IMR-90 (cell line): ENCODE measurements at regions not wholly inside any gene's neighbourhood (a gene's known extent, or its start where the extent isn't known, plus 50 kb on each side); places are given as distances from the start of the nearest gene placed in this dataset.

Source experiments
- ATAC-seq: fragments of 200-7000 bp; cut with Tn5 transposase; 2 replicates; pipeline ENCODE4 v1.9.1; 2020; ENCODE audit warnings: low read depth, mild to moderate bottlenecking, moderate library complexity
- BruUV-seq: library from RNA; stranded (reverse); fragments of 400-500 nt; replicated peaks from 2 replicates; lab custom pipeline; 2021; lab: Mats Ljungman, UMichigan
- CTCF ChIA-PET: fragments of 300-600 bp; formaldehyde crosslinking; extraction: SDS; loops from one replicate; lab custom pipeline; 2021; ENCODE audit warnings: antibody characterized with exemption; lab: Yijun Ruan, JAX
- POLR2A ChIA-PET: fragments of 300-600 bp; sonication (Branson Sonifier 250); formaldehyde crosslinking; loops from one replicate; lab custom pipeline; 2022; ENCODE audit warnings: antibody characterized with exemption; ENCODE audit not compliant: unreplicated experiment; lab: Charles Lee
- DNase-seq: peaks from one replicate; pipeline ENCODE4 v3.0.0; 2013
- H2AFZ ChIP-seq: replicated peaks from 2 replicates; pipeline ENCODE3; 2013; ENCODE audit warnings: low read length, mild to moderate bottlenecking; ENCODE audit not compliant: poor library complexity
- H2AK5ac ChIP-seq: 2 replicates; pipeline ENCODE4 v1.6.1; 2013; ENCODE audit warnings: low read depth, low read length, inconsistent platforms
- H2AK9ac ChIP-seq: replicated peaks from 2 replicates; pipeline ENCODE3; 2013; ENCODE audit warnings: mild to moderate bottlenecking, low read depth, low read length, moderate library complexity; ENCODE audit not compliant: poor library complexity
- H2BK120ac ChIP-seq: 2 replicates; pipeline ENCODE4 v1.6.1; 2013; ENCODE audit warnings: low read depth, low read length, inconsistent platforms
- H2BK15ac ChIP-seq: 3 replicates; pipeline ENCODE4 v1.6.1; 2013; ENCODE audit warnings: low read depth, low read length, inconsistent platforms
- H2BK20ac ChIP-seq: 2 replicates; pipeline ENCODE4 v1.6.1; 2013; ENCODE audit warnings: low read depth, mild to moderate bottlenecking, inconsistent platforms, low read length, moderate library complexity
- H2BK5ac ChIP-seq: 2 replicates; pipeline ENCODE4 v1.6.1; 2013; ENCODE audit warnings: mild to moderate bottlenecking, low read depth, low read length, inconsistent platforms; ENCODE audit not compliant: poor library complexity, severe bottlenecking
- H3K14ac ChIP-seq: replicated peaks from 2 replicates; pipeline ENCODE4 v1.6.1; 2013; ENCODE audit warnings: low read depth, low read length, inconsistent platforms
- H3K18ac ChIP-seq: 2 replicates; pipeline ENCODE4 v1.6.1; 2013; ENCODE audit warnings: low read depth, low read length, control low read depth
- H3K23ac ChIP-seq: 2 replicates; pipeline ENCODE4 v1.6.1; 2013; ENCODE audit warnings: low read depth, low read length, inconsistent platforms
- H3K27ac ChIP-seq: 2 replicates; pipeline ENCODE4 v1.5.1; 2013; ENCODE audit warnings: mild to moderate bottlenecking, control low read depth, low read length; ENCODE audit not compliant: insufficient read depth
- H3K27me3 ChIP-seq: 2 replicates; pipeline ENCODE4 v1.6.1; 2013; ENCODE audit warnings: low read length; ENCODE audit not compliant: control insufficient read depth, insufficient read depth
- H3K36me3 ChIP-seq: 2 replicates; pipeline ENCODE4 v1.6.1; 2013; ENCODE audit warnings: low read length, mixed read lengths; ENCODE audit not compliant: control insufficient read depth, insufficient read depth
- H3K4ac ChIP-seq: 2 replicates; pipeline ENCODE4 v1.6.1; 2013; ENCODE audit warnings: low read depth, low read length, inconsistent platforms
- H3K4me1 ChIP-seq: 2 replicates; pipeline ENCODE4 v1.6.1; 2013; ENCODE audit warnings: low read length, mixed read lengths; ENCODE audit not compliant: control insufficient read depth, insufficient read depth
- H3K4me2 ChIP-seq: 2 replicates; pipeline ENCODE4 v1.6.1; 2013; ENCODE audit warnings: low read depth, mild to moderate bottlenecking, control low read depth, low read length, moderate library complexity
- H3K4me3 ChIP-seq: 2 replicates; pipeline ENCODE4 v1.5.1; 2013; ENCODE audit warnings: low read depth, mild to moderate bottlenecking, control low read depth, low read length, moderate library complexity; ENCODE audit not compliant: insufficient read depth
- H3K56ac ChIP-seq: 2 replicates; pipeline ENCODE4 v1.6.1; 2013; ENCODE audit warnings: low read length, inconsistent platforms; ENCODE audit not compliant: insufficient read depth; ENCODE audit errors: extremely low read depth
- H3K79me1 ChIP-seq, 2 experiments: 2 replicates each; pipeline ENCODE4 v1.6.1; 2013; ENCODE audit warnings: low read length in 2 of 2, inconsistent platforms in 1 of 2, low read depth in 1 of 2
- H3K9ac ChIP-seq: 2 replicates; pipeline ENCODE4 v1.6.1; 2013; ENCODE audit warnings: low read depth, low read length, control low read depth
- H3K9me1 ChIP-seq: 2 replicates; pipeline ENCODE4 v1.6.1; 2013; ENCODE audit warnings: low read length, inconsistent platforms; ENCODE audit not compliant: insufficient read depth
- H3K9me3 ChIP-seq: 2 replicates; pipeline ENCODE4 v1.6.1; 2013; ENCODE audit warnings: low read length; ENCODE audit not compliant: control insufficient read depth, insufficient read depth
- H4K20me1 ChIP-seq: 2 replicates; pipeline ENCODE4 v1.6.1; 2013; ENCODE audit warnings: low read length, inconsistent platforms; ENCODE audit not compliant: insufficient read depth
- H4K5ac ChIP-seq: 2 replicates; pipeline ENCODE4 v1.6.1; 2013; ENCODE audit warnings: mild to moderate bottlenecking, low read depth, low read length, control low read depth
- H4K8ac ChIP-seq, 2 experiments: 2 replicates each; pipeline ENCODE4 v1.6.1; 2013; ENCODE audit warnings: low read depth in 2 of 2, low read length in 2 of 2, control low read depth in 1 of 2, inconsistent platforms in 1 of 2
- H4K91ac ChIP-seq: 2 replicates; pipeline ENCODE4 v1.6.1; 2013; ENCODE audit warnings: low read depth, low read length, inconsistent platforms; ENCODE audit not compliant: insufficient read depth
- BHLHE40 ChIP-seq: fragments of 150-350 bp; IDR thresholded peaks from 2 replicates; pipeline ENCODE4 v1.6.1; 2016; ENCODE audit warnings: mild to moderate bottlenecking, low read depth, low read length
- CEBPB ChIP-seq: IDR thresholded peaks from 2 replicates; pipeline ENCODE4 v1.6.1; 2012; ENCODE audit warnings: low read depth, low read length, improper control_type of control experiment
- CHD1 ChIP-seq: IDR thresholded peaks from 2 replicates; pipeline ENCODE4 v1.6.1; 2012; ENCODE audit warnings: low read depth, low read length, improper control_type of control experiment
- CTCF ChIP-seq: conservative IDR thresholded peaks from 2 replicates; pipeline ENCODE4 v1.5.1; 2012; ENCODE audit warnings: mild to moderate bottlenecking, low read depth, low read length, improper control_type of control experiment
- ELK1 ChIP-seq: fragments of 150-350 bp; IDR thresholded peaks from 2 replicates; pipeline ENCODE4 v1.6.1; 2016; ENCODE audit warnings: low read depth, mild to moderate bottlenecking, low read length, moderate library complexity, borderline replicate concordance
- FOS ChIP-seq: fragments of 150-350 bp; IDR thresholded peaks from 2 replicates; pipeline ENCODE4 v1.6.1; 2016; ENCODE audit warnings: low read depth, low read length
- MAFK ChIP-seq: IDR thresholded peaks from 2 replicates; pipeline ENCODE4 v1.6.1; 2012; ENCODE audit warnings: low read depth, low read length, improper control_type of control experiment
- MAZ ChIP-seq: IDR thresholded peaks from 2 replicates; pipeline ENCODE4 v1.6.1; 2012; ENCODE audit warnings: low read depth, mild to moderate bottlenecking, low read length, improper control_type of control experiment, moderate library complexity, borderline replicate concordance
- MXI1 ChIP-seq: IDR thresholded peaks from 2 replicates; pipeline ENCODE4 v1.6.1; 2012; ENCODE audit warnings: low read depth, mild to moderate bottlenecking, low read length, moderate library complexity, borderline replicate concordance
- NFE2L2 ChIP-seq: fragments of 150-350 bp; IDR thresholded peaks from 2 replicates; pipeline ENCODE4 v1.6.1; 2016; ENCODE audit warnings: low read depth, mild to moderate bottlenecking, low read length
- POLR2A ChIP-seq: IDR thresholded peaks from 2 replicates; pipeline ENCODE4 v1.6.1; 2012; ENCODE audit warnings: mild to moderate bottlenecking, low read depth, low read length
- RAD21 ChIP-seq: IDR thresholded peaks from 2 replicates; pipeline ENCODE4 v1.6.1; 2012; ENCODE audit warnings: low read length, improper control_type of control experiment
- RCOR1 ChIP-seq: IDR thresholded peaks from 2 replicates; pipeline ENCODE4 v1.6.1; 2012; ENCODE audit warnings: mild to moderate bottlenecking, low read length, improper control_type of control experiment; ENCODE audit not compliant: insufficient replicate concordance
- RFX5 ChIP-seq: IDR thresholded peaks from 2 replicates; pipeline ENCODE4 v1.8.0; 2012; ENCODE audit warnings: low read depth, mild to moderate bottlenecking, low read length, moderate library complexity
- SMC3 ChIP-seq: fragments of 150-350 bp; IDR thresholded peaks from 2 replicates; pipeline ENCODE4 v1.6.1; 2016; ENCODE audit warnings: low read depth, mild to moderate bottlenecking, antibody characterized with exemption, low read length, moderate library complexity
- USF2 ChIP-seq: fragments of 150-350 bp; IDR thresholded peaks from 2 replicates; pipeline ENCODE4 v1.6.1; 2017; ENCODE audit warnings: mild to moderate bottlenecking, antibody characterized with exemption, low read length, low read depth
- WGBS, 2 experiments: methylation state at CpG; one replicate each; pipeline versions ENCODE4 v1.1.5 to v1.1.7; 2013; ENCODE audit warnings: missing lambda C conversion rate in 2 of 2; ENCODE audit not compliant: insufficient read length in 1 of 2; ENCODE audit errors: extremely low coverage in 2 of 2; 5-methylcytosine and 5-hydroxymethylcytosine counted together
- dilution Hi-C: fragments of 300-500 bp; cut with HindIII; formaldehyde crosslinking; loops from one replicate; pipeline ENCODE4 v1.14.3; 2018; ENCODE audit warnings: low sequenced_read_pairs; ENCODE audit not compliant: unreplicated experiment
- in situ Hi-C: fragments of 300-500 bp; cut with MboI; formaldehyde crosslinking; loops from 3 replicates; pipeline ENCODE4 v1.14.3; 2019; ENCODE audit warnings: low sequenced_read_pairs, inconsistent platforms, mixed read lengths
- intact Hi-C: fragments of 100-400 bp; cut with micrococcal nuclease; formaldehyde crosslinking; loops from 2 replicates; pipeline ENCODE4 v1.10.0; 2022

DNA sequence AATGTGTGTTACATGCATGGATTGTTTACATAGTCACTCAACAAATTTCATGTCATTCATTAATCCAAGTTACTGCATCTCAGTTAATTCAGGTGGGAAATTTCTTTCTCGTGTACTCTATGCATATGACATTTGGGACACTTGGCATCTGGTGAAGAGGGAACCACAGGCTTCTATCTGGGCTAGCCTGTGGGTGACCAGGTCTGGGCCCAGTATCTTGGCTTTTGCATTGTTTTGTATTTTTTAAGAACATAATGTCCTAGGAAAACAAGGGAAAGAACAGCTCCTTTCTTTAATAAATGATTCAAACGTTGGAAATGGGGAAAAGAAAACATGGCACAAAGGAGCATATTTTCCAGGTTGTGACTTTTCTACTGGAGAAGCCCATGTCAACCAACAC is 331.1 kb downstream of the WDR11 start:
- H3K56ac ChIP-seq = no peak overlapping the region
- ChIA-PET CTCF (no interaction called here), POLR2A (no interaction called here)
- no peak overlapping the region for H2AFZ ChIP-seq
- no peak overlapping the region for H3K4ac ChIP-seq
- H4K20me1 ChIP-seq = no peaks in the 10 kb centered on the region
- H4K91ac ChIP-seq = no peak overlapping the region
- H2AK9ac ChIP-seq = no peak overlapping the region
- no peak overlapping the region for H4K8ac ChIP-seq
- H3K4me2 ChIP-seq = no peak overlapping the region
- ATAC-seq = no peak
- H3K4me3 ChIP-seq = no peak overlapping the region
- H2BK20ac ChIP-seq = no peak overlapping the region
- in situ Hi-C loops (no loop called here), dilution Hi-C loops (no loop called here), intact Hi-C loops (no loop called here)
- BruUV-seq = no TSS peak
- TF ChIP-seq RCOR1 (no peak), MXI1 (no peak), CTCF (no peak), SMC3 (no peak), BHLHE40 (no peak), USF2 (no peak), NFE2L2 (no peak), RFX5 (no peak), FOS (no peak), CEBPB (no peak), MAFK (no peak), POLR2A (no peak), RAD21 (no peak), ELK1 (no peak), CHD1 (no peak), MAZ (no peak)
- H3K9ac ChIP-seq = no peak overlapping the region
- H3K23ac ChIP-seq = no peak overlapping the region
- H2AK5ac ChIP-seq = no peak overlapping the region
- H3K18ac ChIP-seq = no peak overlapping the region
- no CpG with 5 or more reads among the region's 2 CpGs for WGBS, 2 experiments
- H3K9me1 ChIP-seq = no peaks in the 10 kb centered on the region
- DNase-seq = no peak
- no peak overlapping the region for H2BK120ac ChIP-seq
- no peak overlapping the region for H2BK15ac ChIP-seq
- H3K36me3 ChIP-seq = no peaks in the 10 kb centered on the region
- no peaks in the 10 kb centered on the region for H3K4me1 ChIP-seq
- no peak overlapping the region for H2BK5ac ChIP-seq
- H4K5ac ChIP-seq = no peak overlapping the region
- H3K9me3 ChIP-seq = peaks cover 14% of the 10 kb centered on the region
- H3K79me1 ChIP-seq = no peaks in the 10 kb centered on the region
- H3K27ac ChIP-seq = no peak overlapping the region
- H3K14ac ChIP-seq = no peak overlapping the region
- H3K27me3 ChIP-seq = no peaks in the 10 kb centered on the region
